ENCODE measurements at regions not wholly inside any gene's neighbourhood (a gene's known extent, or its start where the extent isn't known, plus 50 kb on each side); places are given as distances from the start of the nearest gene placed in this dataset.

GRCh38 chr11:70637949-70638583, 239.7 kb downstream of the CTTN start:
- TF ChIP-seq EP300 (IDR thresholded peaks at IDR 0.05; ENCODE audit: borderline replicate concordance) (no peak), EGR1 (IDR thresholded peaks at IDR 0.05) (no peak), REST (IDR thresholded peaks at IDR 0.05; ENCODE audit: low read depth) (no peak), RAD21 (IDR thresholded peaks at IDR 0.05; ENCODE audit: low read depth) (no peak)
